ENCODE measurements at regions not wholly inside any gene's neighbourhood (a gene's known extent, or its start where the extent isn't known, plus 50 kb on each side); places are given as distances from the start of the nearest gene placed in this dataset.

DNA sequence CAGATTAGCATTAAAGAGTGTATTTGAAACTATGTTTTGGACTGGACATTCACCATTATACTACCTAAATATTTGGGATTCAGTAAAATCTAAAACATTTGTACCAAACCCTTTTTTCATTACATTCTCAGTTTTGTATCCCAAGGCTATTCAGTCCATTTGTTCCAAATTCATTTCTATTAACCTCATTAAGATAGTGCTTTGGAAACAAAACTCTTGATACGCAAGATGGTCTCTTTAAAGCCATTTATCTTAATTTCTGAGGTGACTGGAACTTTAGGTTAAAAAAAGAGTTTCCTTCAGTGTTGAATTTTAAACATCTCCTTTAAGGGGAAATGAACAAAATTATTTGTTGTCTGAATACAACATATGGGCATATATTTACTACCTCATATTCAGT is 702.5 kb upstream of the GRAMD2B start:
- no peak for DNase-seq

DNA sequence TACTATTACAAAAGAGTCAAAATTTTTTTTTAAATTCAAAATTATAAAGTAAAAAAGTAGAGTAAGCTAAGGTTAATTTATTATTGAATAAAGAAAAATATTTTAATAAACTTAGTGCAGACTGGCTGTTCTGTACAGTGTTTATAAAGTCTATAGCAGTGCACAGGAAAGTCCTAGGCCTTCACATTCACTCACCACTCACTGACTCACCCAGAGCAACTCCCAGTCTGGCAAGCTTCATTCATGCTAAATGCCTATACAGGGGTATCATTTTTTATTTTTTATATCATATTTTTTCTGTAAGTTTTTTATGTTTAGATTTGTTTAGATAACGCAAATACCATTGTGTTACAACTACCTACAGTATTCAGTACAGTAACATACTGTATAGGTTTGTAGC is 700.7 kb upstream of the GRAMD2B start:
- DNase-seq, result no peak

DNA sequence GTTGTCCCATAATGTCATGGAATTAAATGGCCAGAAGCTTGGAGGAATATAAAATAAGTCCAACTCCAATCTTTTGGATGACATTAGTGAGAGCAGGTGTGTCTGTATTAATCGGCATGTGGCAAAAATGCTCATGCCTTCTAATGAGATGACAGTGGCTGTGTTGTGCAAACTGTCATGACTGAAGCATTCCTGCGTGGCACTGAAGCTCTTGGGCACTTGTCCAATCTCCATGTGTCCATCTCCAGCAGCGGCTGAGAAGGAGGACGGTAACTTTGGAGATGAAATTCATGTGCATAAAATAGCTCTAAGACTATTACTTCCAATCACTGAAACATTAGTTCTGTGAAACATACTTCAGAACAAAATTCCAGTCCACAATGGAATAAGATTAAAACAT is 697.5 kb upstream of the GRAMD2B start:
- no peak for DNase-seq

GRCh38 chr5:125743939-125744338 is 679.3 kb upstream of the GRAMD2B start:
- DNase-seq, result no peak

- no peak for DNase-seq
Observed at GRCh38 chr5:125746917-125747316, 676.3 kb upstream of the GRAMD2B start.

GRCh38 chr5:125750147-125750860 is 672.9 kb upstream of the GRAMD2B start:
- DNase-seq, result no peak

GRCh38 chr5:125750861-125751186 is 672.4 kb upstream of the GRAMD2B start:
- no peak for DNase-seq

- DNase-seq, result no peak
Observed at GRCh38 chr5:125756456-125756855, 666.8 kb upstream of the GRAMD2B start.

DNA sequence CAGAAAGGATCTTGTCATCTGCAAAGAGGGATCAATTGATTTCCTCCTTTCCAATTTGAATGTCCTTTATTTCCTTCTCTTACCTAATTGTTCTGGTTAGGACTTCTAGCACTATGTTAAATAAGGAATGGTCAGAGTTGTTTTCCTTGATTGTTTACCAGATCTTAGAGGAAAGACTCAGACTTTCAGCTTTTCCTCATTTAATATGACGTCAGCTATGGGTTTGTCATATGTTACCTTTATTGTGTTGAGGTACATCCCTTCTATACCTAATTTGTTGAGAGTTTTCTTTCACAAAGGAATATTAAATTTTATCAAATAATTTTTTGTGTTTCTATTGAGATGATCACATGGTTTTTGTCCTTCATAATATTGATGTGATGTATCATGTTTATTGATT is 656.5 kb upstream of the GRAMD2B start:
- no peak for DNase-seq

- DNase-seq, result no peak
Observed at GRCh38 chr5:125775896-125776295, 647.3 kb upstream of the GRAMD2B start.

GRCh38 chr5:125776656-125777139 is 646.5 kb upstream of the GRAMD2B start:
- DNase-seq, result no peak

DNA sequence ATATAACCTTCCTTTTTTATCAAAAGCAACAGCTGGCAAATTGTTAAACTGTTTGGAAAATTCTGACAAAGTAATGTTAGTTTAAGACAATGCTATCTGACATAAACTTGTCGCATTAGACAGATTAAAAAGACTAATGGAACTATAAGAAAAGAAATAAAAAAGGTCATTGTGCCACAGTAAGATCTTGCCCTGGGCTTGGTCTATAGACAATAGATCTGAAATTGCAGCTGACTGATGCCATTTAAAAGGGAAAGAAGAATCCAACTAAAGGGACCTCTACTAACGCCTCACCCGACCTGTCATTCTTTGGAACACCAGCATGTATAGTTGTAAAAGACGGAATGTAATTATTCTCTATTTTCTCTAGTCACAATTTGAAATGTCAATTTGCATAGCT is 644.4 kb upstream of the GRAMD2B start:
- DNase-seq, result no peak

GRCh38 chr5:125785407-125785806 is 637.8 kb upstream of the GRAMD2B start:
- no peak for DNase-seq

DNA sequence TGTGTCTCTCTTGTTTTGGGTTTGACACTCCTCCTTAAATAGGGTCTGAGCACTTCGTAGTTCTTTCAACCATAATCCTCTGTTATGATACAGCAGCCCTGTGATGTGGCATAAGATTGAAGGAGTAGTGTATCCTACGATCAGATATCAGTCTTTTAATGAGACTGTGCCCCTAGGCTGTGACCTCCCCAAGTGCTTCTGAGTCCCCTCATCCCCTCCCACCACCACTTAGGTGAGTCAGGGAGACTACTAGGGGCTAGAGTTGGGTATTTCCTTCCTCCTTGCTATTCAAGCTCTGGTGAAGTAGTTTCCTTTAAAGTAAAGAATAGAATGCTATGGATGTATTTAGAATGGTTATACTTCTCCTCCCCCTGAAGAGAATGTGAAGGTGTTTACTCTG is 637.2 kb upstream of the GRAMD2B start:
- DNase-seq, result no peak

DNA sequence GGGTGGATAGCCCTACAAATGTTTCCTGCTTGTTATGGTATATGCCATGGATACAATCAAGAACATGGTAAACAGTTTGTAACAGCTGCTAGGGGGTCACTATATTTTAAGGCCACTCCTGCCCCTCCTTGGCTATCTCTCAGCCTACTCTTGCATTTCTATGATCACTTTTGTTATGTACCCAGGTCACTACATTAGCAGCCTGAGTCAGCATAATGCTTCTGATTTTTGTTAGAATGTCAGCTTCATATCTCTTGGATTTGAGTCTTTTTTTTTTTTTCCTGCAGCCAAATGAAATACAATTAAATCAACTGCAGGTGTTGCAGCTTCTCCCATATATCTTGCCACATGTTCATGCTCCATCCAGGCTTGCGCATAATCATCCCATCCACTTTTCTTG is 629.7 kb upstream of the GRAMD2B start:
- DNase-seq, result no peak

DNA sequence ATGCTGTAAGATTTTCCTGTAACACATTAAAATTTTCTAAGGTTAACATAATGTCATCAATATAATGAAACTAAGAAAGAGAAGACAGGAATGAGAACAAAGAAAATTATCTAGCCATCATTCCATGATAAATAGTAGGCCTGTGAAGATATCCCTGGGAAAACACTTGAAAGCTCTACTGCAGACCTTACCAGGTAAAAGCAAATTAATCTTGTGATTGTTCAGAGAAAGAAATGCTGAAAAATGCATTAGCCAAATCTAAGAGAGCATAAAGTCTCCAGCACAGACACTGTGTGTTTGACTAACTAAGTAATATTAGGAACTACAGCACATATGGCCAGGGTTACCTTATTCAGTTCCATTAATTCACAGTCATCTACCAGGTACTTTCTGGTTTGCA is 628.3 kb upstream of the GRAMD2B start:
- no peak for DNase-seq

DNA sequence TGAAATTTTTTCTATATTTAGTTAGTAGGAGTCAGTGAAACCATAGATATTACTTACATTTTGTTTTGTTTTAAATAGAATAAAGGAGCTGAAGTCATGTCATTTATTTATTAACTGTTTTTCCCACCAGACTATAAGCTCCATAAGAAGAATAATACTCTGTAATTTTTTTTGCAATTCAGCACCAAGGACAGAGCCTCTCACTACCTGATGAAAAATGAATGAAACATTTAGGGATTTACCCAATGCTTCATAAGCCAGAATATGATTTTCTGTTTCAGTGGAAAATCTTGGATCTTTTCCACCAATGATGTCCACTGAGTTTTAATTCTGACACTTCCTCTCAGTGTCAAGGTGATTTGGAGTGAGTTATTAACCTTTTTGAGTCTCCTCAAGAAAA is 624.9 kb upstream of the GRAMD2B start:
- no peak for DNase-seq

DNA sequence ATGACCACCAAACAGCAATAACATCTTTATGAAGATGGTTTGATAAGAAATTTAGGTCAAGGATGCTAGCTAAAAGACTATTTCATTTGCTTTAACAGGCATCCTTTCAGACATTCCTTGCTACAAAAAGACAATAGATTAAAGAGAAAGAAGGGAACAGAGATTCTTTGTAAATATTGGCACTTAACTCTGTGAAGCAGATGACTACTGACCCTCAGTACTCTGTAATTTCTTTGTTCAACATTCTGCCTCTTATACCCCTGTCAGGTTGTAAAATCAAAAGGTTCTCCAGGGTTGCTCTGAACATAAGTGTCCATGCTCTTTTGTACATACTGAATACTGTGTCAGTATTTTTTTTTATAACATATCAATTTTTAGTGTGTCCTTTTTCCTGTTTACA is 610.6 kb upstream of the GRAMD2B start:
- DNase-seq, result no peak

- DNase-seq, result no peak
Observed at GRCh38 chr5:125813221-125813974, 609.8 kb upstream of the GRAMD2B start.

DNA sequence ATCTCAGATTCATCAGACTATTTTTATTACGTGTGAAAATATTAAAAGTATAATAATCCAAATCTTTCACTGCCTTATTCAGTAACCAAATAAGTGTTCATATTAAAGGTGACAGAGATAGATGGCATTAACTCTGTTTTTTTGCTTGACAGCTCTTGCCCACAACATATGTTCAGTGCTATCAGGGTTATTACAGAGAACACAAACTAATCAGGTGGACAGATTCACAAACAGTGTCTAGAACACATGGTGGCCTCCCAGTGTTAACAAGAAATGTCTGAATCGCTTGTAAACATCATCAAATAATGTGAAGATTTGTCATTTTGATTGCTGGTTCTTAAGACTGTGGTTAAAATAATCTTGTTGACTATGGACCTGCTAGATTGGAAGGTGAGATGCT is 609.1 kb upstream of the GRAMD2B start:
- no peak for DNase-seq

GRCh38 chr5:125823572-125823971 is 599.6 kb upstream of the GRAMD2B start:
- DNase-seq, result no peak

DNA sequence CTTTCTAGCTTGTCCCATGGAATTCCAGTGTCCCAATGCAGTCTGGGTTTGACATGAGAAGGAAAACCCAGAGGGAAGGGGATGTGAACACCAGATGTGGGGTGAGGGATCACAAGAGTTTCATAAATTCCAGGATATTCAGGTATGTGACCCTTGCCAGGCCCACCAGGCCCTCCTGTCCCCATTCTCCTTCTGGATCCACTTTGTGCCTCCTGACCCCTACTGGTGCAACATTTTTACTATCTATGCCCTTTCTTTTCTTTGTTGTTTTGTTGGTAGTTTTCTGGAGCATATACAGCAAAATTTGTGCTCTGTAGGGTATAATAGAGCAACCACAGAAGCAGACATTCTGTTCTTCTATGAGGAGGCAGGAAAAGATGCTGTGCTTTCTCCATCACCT is 597.0 kb upstream of the GRAMD2B start:
- no peak for DNase-seq

- no peak for DNase-seq
Observed at GRCh38 chr5:125829349-125829748, 593.9 kb upstream of the GRAMD2B start.

DNA sequence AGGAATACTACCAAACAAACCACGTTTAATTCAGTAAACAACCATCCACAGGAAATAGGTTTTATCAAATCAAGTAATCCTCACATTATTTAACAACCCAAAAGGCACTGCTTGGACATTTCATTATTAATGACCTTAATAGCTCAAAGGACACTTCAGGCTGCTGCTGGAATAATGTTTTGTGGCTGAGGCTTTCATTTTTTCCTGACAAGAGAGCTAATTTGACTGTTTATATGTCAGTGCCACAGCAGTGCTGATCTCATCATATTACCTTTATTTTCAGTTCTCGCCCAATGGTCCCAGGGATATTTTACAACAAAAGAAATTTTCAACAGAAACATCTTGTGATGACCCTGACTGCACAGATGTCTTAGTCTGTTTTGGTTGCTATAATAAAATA is 589.8 kb upstream of the GRAMD2B start:
- DNase-seq, result no peak

All from CD4-positive, alpha-beta T cell treated with Interleukin-17A for 4 hours (primary cell).